SU-DHL-6 (cell line): ENCODE measurements at regions not wholly inside any gene's neighbourhood (a gene's known extent, or its start where the extent isn't known, plus 50 kb on each side); places are given as distances from the start of the nearest gene placed in this dataset.

Experiments used
- H2AFZ ChIP-seq: fragments of 200-600 bp; sonication (generic); 2 replicates; pipeline ENCODE4 v1.6.1; 2014; ENCODE audit warnings: low read depth, mild to moderate bottlenecking, moderate library complexity, mixed read lengths, antibody characterized with exemption, low read length; ENCODE audit not compliant: severe bottlenecking
- H3F3A ChIP-seq: fragments of 200-600 bp; shearing (Covaris generic); 2 replicates; pipeline ENCODE4 v1.6.0; 2016; ENCODE audit warnings: antibody characterized with exemption, mild to moderate bottlenecking; ENCODE audit not compliant: insufficient read depth
- H3K27ac ChIP-seq: fragments of 200-600 bp; sonication (generic); 2 replicates; pipeline ENCODE4 v1.5.1; 2016; ENCODE audit warnings: low read depth, mild to moderate bottlenecking, low read length, moderate library complexity, mixed read lengths
- H3K27me3 ChIP-seq: fragments of 200-600 bp; sonication (generic), shearing (Covaris generic); 2 replicates; pipeline ENCODE4 v1.6.0; 2014; ENCODE audit warnings: mild to moderate bottlenecking, low read length
- H3K36me3 ChIP-seq: fragments of 200-600 bp; sonication (generic); 2 replicates; pipeline ENCODE4 v1.6.1; 2014; ENCODE audit warnings: mild to moderate bottlenecking, low read length, mixed read lengths
- H3K4me2 ChIP-seq: fragments of 300-600, 200-600 bp; shearing (Covaris generic), sonication (generic); 2 replicates; pipeline ENCODE4 v1.6.0; 2014; ENCODE audit warnings: low read length, low read depth, mild to moderate bottlenecking; ENCODE audit not compliant: poor library complexity, severe bottlenecking
- H3K4me3 ChIP-seq: fragments of 200-600 bp; sonication (generic); 2 replicates; pipeline ENCODE4 v1.5.1; 2014; ENCODE audit warnings: antibody characterized with exemption, low read length, mild to moderate bottlenecking, mixed read lengths; ENCODE audit not compliant: insufficient read depth, poor library complexity, severe bottlenecking
- H3K79me2 ChIP-seq: fragments of 200-600 bp; sonication (generic); 2 replicates; pipeline ENCODE4 v1.6.1; 2014; ENCODE audit warnings: mild to moderate bottlenecking, low read length, moderate library complexity; ENCODE audit not compliant: insufficient read depth
- H3K9ac ChIP-seq: fragments of 200-600 bp; sonication (generic); 2 replicates; pipeline ENCODE4 v1.7.0; 2014; ENCODE audit warnings: mild to moderate bottlenecking, low read length
- H3K9me2 ChIP-seq: fragments of 200-600 bp; sonication (generic); replicated peaks from 2 replicates; pipeline ENCODE4 v1.6.1; 2014; ENCODE audit warnings: low read length; ENCODE audit not compliant: insufficient read depth
- H3K9me3 ChIP-seq: fragments of 200-600 bp; sonication (generic); 2 replicates; pipeline ENCODE4 v1.6.1; 2014; ENCODE audit warnings: low read length, mixed read lengths; ENCODE audit not compliant: insufficient read depth
- H4K20me1 ChIP-seq: fragments of 200-600 bp; sonication (generic); 2 replicates; pipeline ENCODE4 v1.6.1; 2014; ENCODE audit warnings: low read depth, mild to moderate bottlenecking, antibody characterized with exemption, low read length, moderate library complexity, mixed read lengths
- CTCF ChIP-seq: fragments of 200-600 bp; sonication (generic); IDR thresholded peaks from one replicate; pipeline ENCODE4 v1.5.1; 2017; ENCODE audit warnings: antibody characterized with exemption, mild to moderate bottlenecking, low read length, moderate library complexity; ENCODE audit not compliant: insufficient read depth, poor library complexity, severe bottlenecking
- EZH2phosphoT487 ChIP-seq: fragments of 200-600 bp; sonication (generic), shearing (Covaris generic); conservative IDR thresholded peaks from 2 replicates; pipeline ENCODE4 v1.6.1; 2018; ENCODE audit warnings: mild to moderate bottlenecking, antibody characterized with exemption, low read length, moderate library complexity, mixed read lengths

GRCh38 chr11:39236916-39237315 lies 2222.5 kb downstream of the LRRC4C start:
- H3K4me3 ChIP-seq: no peak overlapping the region
- no peak overlapping the region for H2AFZ ChIP-seq
- no peaks in the 10 kb centered on the region for H3K79me2 ChIP-seq
- H3K27me3 ChIP-seq: no peaks in the 10 kb centered on the region
- H3K9me3 ChIP-seq: no peaks in the 10 kb centered on the region
- no peaks in the 10 kb centered on the region for H3K36me3 ChIP-seq
- H3K9me2 ChIP-seq: no peaks in the 10 kb centered on the region
- TF ChIP-seq EZH2phosphoT487: no peak
- no peak for TF ChIP-seq CTCF
- no peak overlapping the region for H3K27ac ChIP-seq
- no peaks in the 10 kb centered on the region for H4K20me1 ChIP-seq
- no peak overlapping the region for H3K4me2 ChIP-seq
- H3K9ac ChIP-seq: no peak overlapping the region
- no peaks in the 10 kb centered on the region for H3F3A ChIP-seq

GRCh38 chr11:39221550-39222138 lies 2237.8 kb downstream of the LRRC4C start:
- H3K36me3 ChIP-seq: no peaks in the 10 kb centered on the region
- no peaks in the 10 kb centered on the region for H3F3A ChIP-seq
- H3K9me3 ChIP-seq: no peaks in the 10 kb centered on the region
- H3K4me3 ChIP-seq: no peak overlapping the region
- no peak overlapping the region for H3K4me2 ChIP-seq
- no peak overlapping the region for H2AFZ ChIP-seq
- H3K27ac ChIP-seq: no peak overlapping the region
- H3K27me3 ChIP-seq: no peaks in the 10 kb centered on the region
- no peaks in the 10 kb centered on the region for H3K79me2 ChIP-seq
- no peak overlapping the region for H3K9ac ChIP-seq
- no peaks in the 10 kb centered on the region for H3K9me2 ChIP-seq
- TF ChIP-seq EZH2phosphoT487 (no peak), CTCF (no peak)
- no peaks in the 10 kb centered on the region for H4K20me1 ChIP-seq

- Histone ChIP-seq H3K4me2 (no peak overlapping the region), H4K20me1 (no peaks in the 10 kb centered on the region), H3K4me3 (no peak overlapping the region), H2AFZ (no peak overlapping the region), H3K9me3 (no peaks in the 10 kb centered on the region), H3K36me3 (no peaks in the 10 kb centered on the region), H3K79me2 (no peaks in the 10 kb centered on the region), H3F3A (no peaks in the 10 kb centered on the region), H3K27me3 (no peaks in the 10 kb centered on the region), H3K9me2 (no peaks in the 10 kb centered on the region), H3K27ac (no peak overlapping the region), H3K9ac (no peak overlapping the region)
- TF ChIP-seq EZH2phosphoT487 (no peak), CTCF (no peak)
Measured at GRCh38 chr11:39220501-39221230, 2238.8 kb downstream of the LRRC4C start.
